DMS 273 treated with DMSO at 0.1 percent for 48 hours (cell line): ENCODE measurements at regions not wholly inside any gene's neighbourhood (a gene's known extent, or its start where the extent isn't known, plus 50 kb on each side); places are given as distances from the start of the nearest gene placed in this dataset.
A peak's percentile ranks its signal among the peaks of the same experiment; 100 is the strongest.

Source experiments
- DNase-seq: peaks from one replicate; lab custom pipeline; 2025; lab: John Stamatoyannopoulos, UW

DNA sequence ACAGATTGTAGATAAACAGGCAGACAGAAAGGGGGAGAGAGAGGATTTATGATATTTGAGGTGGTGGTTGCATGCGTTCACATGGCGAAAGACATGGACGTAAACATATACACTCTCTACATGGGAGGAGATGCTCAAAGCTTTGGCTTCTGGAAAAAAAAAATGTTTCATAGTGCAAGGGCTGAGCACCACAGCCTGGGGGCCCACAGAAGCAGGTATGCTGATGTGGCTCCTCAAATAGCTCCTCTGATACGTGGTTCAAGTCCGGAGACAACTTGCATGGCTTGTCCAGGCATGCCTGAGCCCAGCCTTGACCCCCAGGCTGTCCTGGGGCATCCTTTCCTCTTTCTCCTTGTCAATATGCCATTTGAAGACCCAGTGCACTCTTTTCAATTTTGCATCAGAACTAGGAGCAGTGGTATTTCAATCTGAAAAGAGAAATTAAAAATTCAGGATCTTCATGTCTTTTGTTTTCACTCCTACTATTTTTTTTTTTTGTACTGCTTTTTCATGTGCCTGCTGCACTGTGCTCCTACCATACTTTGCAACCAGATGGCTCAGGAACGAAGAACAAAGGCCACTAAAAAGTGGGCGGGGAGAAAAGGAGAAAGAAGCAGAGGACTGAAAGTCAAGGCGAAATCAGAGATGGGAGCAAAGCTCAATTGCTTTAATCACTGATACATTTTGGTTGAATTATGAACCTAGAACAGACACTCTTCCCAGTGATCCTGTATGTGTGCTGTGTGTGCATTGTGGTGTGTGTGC is 495.7 kb upstream of the TCF4 start:
- peak; percentile 28 for DNase-seq

DNA sequence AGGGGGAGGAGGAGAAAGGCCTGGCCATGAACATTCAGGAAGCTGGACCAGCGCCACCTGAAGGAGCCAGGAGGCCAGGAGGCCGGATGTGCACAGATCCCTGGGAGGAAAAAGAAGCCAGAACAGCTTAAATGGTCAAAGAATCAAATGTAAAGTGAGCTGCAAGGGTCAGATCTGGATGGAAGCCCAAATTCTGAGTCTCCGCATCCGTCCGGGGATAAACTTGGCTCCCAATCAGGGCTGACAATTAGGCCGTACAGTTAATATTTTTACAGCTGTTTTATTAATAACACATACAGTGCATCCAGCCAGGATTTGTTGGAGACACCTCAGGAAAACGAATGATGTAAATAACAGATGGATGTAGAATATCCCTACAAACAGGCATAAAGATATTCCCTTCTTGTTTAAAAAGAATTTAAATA is 495.1 kb upstream of the TCF4 start:
- no peak for DNase-seq

DNA sequence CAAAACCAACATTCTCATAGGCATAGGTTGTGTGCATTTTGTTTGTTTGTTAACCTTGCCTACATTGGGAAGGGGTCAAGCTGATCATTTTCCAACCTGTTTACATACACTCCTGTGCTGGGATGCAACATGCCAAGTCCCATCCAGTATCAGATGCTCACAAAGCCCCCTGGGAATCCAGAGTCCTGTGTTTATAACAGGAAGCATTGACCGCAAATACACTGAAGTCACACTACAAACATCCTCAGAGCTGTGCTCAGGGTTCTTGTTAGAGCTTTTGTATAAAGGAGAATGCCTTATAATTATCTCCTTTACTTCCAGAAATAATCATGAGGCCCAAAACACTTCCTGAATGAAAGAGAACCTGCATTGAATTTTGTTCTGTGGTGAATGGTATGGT is 488.7 kb upstream of the TCF4 start:
- DNase-seq, result no peak

DNA sequence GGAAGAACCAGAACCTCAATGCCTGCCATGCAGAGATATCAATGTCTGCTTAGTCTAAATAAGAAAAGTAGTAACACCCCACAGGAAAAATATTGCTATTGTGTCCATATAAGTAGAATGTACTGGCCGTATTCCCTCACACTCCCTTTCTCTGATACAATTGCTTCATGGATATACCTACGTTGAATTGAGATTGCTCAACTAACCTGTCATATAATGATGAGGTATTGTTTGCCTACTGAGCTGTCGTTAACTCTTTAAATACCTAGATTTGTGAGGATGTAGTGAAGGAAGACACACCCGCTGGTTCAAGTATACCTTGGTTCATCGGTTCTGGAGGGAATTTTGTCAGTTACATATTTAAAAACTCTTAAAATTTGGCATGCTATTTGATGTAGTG is 480.7 kb upstream of the TCF4 start:
- no peak for DNase-seq

DNA sequence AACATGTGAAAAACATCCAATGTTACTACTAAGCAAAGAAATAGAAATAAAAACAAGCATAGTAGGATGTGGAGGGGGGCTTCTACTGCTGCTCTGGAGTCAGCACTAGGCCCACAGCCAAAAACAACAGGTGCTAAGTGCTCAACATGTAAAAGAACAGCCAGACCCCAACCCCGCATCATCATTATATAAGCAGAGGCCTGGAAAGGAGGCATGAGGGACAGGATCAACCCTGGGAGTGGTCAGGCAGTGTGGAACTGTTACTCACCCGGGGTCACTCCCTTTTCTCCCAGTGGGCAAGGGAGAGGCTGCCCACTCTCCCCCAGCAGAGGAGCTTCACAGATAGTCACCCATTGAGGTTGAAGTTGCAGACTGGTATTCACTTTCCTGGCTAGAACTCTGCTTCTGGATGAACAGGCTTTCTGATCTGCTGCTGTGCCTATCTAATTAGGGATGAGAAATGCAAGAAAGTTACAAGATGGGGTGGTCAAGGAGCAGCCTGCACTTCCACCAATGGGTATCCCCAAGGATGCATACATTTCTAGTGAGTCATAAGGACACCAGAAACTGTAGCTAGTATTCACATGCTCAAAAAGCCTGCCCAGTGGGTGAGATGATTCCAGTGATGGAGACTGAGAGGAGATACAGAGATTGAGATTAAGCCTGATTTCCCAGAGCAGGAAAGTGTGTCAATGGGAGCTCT is 480.1 kb upstream of the TCF4 start:
- peak; percentile 7 for DNase-seq

DNA sequence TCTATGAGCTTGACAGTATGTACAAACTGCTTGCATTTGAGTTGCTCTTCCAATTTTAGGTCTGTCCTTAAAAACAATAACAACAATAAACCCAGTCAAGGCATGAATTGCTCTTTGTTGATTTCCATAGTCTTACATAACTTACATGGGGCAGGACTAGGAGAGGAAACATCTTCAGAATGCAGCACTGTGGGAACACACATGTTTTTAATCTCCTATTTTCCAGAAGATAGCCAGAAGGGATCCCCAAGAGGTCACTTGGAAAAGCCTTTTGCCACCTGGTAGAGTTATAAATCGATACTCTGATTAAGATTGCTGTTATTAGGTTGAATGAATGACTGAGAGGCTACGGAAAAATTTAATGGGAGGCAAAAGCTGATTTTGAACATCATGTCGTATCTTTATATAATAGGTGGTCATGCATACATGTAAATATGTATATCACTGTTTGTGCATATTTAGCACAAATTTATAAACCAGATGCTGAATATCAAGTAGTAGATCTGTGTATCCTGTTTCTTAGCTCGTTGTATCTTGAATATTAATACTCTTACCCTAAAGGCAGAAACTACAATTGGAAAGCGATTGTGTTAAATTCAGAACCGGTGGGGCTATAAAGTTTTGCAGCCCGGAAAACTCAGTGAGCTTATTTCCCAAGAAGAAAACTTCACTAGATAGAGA is 479.4 kb upstream of the TCF4 start:
- no peak for DNase-seq

DNA sequence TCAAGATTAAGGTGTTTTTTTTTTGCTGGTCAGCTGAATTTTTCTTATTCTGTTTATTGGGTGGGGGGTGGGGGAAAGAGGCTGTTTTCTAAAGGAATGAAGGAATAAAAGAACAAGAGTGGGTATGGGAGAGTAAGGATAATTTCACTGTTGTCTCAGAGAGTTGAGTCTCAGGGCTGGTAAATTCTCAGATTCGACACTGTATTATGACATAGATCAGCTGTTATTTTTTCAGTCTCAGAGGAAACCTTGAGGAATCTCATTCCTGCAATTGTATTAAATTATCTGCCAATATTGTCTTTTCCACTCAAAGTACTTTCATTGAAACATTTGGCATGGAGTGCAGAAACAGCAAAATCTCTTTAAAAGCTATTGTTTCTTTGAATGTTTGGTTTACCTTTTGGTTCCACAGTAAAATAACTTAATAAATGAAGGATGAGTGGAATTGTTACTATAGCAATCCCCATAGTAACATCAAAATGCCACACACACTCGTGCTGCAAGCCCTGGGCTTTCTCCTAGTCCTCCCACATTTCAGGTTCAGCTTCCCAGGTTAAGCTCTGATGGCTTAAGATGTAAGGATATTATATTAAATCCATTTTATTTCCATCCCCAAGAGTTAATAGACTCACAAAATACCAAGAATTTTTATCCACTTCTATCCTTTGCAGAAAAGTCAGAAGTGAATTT is 478.7 kb upstream of the TCF4 start:
- no peak for DNase-seq

DNA sequence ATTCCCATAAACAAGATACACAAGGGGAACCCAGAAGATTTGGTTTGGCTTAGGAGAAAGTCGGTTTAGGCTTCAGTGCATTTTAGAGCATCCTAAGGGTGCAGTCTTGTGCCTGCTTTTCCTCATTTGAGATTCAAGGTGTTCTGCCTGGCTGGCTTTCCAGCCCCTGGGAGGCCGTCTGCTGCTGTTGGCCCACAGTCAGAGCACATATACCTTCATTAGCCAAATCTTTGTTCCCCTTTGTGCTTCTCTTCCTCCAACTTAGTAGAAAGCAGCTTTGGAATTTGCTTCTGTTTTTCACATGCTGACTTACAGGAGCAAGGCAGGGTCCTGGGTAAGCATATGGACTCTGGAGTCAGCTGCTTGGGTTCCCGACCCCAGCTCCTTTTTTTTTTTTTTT is 477.1 kb upstream of the TCF4 start:
- no peak for DNase-seq

DNA sequence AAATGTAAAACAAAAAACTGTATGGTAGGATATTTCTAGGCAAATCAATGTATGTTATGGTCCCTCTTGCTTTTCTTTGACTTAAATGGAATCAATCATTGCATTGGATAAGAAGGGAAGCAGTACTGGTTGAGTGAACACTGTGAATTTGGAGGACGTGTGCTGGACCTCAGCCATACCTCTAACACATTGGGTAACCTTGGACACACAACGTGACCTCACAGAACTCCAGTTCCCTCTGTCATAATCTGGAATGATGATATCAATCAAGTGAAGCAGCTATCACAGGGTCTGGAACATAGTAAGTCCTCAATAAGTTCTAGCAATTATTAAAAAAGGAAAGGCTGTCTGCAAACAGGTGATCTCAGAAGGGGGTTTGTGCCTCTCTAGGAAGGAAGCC is 474.9 kb upstream of the TCF4 start:
- no peak for DNase-seq

DNA sequence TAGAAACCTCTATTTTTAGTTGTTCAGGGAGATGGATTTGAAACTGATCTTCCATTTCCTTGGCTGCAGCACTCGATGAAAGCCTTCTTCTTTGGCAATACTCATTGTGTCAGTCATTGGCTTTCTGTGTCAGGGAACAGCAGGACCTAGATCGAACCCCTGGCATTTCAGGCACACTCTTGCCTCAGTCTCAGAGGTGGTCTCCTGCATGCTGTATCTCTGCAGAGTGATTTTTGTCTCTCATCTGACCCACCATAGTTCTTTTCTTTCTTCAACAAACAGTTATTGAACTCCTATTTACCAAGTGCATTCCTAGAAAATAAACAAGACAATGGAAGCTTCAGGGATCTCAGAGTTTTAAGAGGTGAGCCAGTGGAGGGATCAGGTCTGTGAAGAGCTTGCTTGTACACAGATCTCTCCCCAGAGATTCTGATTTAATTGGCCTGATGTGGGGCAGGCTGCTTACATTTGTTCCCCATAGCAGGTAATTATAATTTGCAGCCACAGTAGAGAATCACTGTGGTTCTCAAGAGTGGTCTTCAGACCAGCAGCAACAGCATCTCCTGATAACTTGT is 473.1 kb upstream of the TCF4 start:
- DNase-seq, result no peak

DNA sequence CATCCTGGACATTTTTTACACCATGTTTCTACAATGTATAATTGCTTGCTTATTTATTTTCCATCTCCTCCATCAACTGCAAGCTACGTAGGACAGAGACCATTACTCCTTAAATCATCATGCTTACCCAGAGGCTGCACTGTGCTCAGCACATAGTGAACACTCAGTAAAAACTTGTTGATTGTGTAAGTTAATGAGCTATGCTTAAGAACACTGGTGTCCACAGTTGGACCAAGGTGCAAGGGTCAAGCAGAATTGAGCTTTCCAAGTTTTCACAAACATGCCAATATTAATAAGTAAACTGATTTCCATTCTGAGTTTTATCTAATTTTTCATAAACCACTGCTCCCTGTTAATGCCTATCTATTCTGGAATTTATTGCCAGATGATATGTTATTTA is 464.2 kb upstream of the TCF4 start:
- no peak for DNase-seq

DNA sequence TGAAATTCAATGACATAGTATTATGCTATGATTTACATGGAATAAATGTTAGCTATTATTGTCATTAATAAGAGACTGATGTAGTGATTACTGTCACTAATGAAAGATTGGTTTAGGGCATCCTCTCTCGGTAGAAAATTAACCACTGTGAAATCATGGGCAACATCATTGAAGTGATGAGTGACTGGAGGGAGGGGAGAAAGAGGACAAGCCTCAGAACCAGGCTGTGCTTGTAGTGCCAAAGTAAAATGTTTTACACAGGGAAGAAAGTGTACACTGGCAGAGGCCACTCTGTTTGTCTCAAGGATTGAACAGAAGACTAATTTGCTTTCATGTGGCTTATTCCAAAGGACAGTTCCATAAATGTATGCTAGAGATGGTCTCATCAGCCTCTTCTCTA is 456.2 kb upstream of the TCF4 start:
- no peak for DNase-seq

DNA sequence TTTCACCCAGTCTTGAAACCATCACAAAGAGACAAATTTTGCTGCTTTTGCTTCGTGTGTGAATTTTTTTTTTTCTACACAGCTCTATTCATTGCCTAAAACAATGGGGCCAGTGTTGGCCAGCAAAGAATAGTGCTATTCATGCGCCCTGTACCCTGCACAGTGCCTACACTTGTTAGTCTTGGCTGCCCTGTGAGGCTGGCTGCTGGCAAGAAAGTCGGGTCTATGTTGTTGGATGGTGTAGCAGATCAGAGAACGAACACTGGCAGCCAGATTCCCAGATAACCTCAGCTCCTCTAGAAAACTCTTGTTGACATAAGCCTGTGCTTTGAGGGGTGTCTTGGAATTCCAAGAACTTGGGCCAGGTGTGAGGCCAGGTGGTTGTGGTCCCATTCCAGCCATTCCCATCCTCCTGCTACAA is 455.7 kb upstream of the TCF4 start:
- no peak for DNase-seq

DNA sequence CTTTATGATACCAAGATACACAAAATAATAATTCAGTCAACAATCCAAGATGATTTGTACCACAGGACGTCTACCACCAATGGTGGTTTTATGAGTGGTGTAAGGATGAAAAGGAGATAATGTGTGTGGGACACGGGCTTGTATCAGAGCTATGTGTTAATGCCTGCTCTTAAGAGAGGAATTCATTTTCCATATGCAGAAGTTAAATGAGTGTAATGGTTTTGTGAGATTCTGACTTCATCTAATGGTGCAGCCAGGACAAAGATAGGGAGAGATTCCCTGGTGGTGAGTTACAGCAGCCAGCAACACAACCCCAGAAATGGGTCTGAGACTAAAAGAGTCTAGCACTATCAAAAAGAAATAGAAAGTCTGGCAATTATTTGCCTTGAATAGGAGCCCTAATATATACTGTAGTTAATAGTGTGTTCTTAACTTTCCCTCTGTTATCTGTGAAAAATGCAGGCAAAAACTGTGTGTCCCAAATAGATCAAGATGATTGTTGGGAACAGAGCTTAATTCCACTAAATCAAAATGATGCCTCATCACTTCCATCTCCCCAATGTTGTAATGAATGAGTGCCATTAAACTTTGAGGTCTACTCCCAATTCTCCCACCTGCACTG is 455.0 kb upstream of the TCF4 start:
- DNase-seq, result no peak

DNA sequence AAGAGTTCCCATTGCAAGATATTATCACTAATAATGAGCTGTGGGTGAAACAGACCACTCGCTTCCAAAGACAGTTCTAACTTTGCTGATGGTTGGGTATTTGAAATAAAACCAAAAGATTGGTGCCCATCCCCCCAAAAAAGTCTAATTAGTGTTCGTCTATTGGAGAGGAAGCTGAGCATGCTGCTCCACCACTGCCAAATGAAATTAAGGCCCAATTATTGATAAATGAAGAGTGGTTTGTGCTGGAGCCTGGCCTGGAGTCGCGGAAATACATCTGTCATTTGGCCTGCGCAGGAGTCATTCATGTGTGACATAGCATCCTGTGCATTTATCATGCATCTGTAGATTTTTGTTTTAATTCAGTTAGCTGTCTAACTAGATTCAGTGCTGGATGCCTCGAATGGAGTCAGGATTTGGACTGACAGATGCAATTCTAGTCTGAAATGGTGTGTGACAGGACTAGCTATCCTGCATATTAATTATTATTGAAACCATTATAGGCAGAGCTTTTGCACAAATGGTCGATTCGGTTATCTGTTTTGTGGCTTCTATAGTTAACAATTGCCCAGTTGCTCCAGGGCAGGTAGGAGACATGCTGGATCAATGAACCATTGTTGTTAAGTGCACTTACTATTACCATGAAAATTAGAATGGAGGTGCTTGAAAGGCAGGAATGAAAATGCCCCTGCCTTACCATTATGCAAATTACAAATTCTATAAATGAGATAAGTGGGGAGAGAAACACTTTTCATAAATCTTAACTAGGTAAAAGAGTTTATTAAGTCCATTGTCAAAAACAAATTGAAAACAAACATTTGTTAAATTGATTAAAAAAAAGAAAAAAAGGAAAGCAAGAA is 450.4 kb upstream of the TCF4 start:
- peak; percentile 32 for DNase-seq

DNA sequence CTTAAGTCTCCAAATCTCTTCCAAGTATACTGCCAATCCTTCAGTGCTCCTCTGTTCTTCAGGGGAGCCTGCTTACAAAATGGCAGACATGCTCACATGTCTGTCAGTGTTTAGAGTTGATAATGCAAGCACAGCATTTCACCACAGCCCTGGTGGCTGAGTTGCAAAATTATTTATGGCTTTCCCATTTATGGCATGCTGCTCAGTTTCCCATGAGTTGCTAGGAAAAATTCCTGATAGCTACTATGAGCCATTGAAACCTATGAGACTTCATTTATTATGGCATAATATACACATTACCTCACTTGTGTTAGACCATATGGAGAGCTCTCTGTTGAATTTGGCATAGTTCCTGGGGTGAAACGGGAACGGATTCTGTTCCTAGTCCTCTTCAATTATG is 448.7 kb upstream of the TCF4 start:
- peak; percentile 90 for DNase-seq

DNA sequence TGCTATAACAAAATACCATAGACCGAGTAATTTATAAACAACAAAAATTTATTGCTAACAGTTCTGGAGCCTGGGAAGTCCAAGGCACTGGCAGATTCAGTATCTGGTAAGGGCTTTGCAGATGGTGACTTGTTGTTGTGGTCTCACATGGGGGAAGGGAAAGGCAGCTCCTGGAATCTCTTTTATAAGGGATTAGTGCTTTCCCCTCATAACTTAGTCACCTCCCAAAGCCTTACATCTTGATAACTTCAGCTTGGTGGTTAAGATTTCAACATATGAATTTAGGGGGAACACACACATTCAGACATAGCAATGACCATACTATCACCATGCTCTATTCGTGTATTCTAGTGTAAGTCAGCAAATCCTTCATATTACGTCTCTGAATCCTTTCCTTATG is 447.6 kb upstream of the TCF4 start:
- DNase-seq, result no peak

DNA sequence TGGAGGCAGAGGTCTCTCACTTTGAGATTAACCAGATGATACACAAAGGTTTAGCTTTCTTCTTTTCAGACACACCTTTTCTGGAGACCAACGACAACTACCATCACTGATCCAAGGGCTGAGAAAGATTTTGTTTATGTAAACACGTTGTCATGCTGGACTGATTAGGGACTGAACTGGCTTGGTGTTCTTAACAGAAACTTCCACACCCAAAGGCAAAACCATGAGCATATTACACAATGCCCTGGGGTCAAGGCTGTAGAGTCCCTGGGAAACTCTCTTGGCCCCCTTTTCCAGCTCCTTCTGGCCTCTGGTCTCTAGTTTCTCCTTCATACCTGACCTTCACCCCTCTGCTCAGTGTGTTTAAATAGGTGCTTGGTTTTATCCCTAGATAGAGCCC is 447.0 kb upstream of the TCF4 start:
- no peak for DNase-seq

DNA sequence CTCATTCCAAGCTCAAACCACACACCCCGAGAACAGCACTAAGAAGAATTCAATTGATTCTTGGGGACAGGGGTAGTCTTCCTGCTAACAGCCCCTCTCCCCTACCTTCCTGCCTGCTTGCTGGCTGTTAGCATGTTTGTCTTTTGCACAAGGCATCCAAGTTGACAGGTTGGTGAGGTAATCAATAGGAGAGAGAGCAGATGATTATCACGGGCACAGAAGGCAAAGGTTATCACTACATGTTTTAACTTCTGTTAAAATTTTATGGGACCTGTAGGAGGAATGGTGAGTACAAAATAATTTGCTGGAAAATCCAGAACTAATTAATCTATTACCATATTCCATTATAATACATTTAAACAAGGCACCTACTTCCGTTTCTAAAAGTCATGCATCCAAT is 442.1 kb upstream of the TCF4 start:
- no peak for DNase-seq

DNA sequence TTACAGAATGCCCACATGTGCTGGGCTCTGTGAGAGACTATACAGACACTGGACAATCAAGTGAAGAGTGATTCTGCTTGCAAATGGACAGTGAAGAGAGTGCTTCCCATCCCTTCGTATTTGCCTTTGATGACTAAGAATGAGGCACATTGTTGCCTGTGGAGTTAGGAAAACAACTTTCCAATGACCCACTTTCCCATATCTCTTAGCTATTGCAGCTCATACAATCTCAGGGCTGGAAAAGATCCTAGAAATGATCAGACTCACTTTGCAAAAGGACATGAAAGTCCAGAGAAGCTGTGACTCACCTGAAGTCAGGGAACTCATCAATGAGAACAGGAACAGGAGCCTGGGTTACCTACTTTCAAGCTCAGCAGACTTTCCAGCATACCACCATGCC is 440.5 kb upstream of the TCF4 start:
- no peak for DNase-seq

DNA sequence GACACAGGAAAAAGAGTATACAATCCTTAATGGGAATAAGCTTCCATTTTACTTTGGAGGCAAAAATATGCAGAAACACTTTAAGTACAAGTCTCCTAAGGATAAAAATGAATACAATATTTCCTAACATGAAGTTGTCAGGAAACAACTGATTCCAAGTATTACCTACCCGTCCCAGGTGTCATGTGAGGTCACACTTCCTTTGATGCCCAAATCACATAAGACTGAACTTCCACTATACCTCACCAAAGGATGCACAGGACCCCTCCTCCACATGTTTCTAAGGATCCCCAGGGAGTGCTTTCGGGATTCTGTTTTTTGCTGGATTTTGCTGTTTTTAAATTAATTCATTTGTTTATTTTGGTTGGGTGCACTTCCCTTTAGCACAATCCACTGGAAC is 438.5 kb upstream of the TCF4 start:
- DNase-seq, result no peak
